Superior temporal gyrus (tissue), 1 donor: ENCODE measurements at regions not wholly inside any gene's neighbourhood (a gene's known extent, or its start where the extent isn't known, plus 50 kb on each side); places are given as distances from the start of the nearest gene placed in this dataset.

Experiments
- DNase-seq: peaks from one replicate; pipeline ENCODE4 v3.0.0-alpha.2; 2016; ENCODE audit errors: extremely low spot score

DNA sequence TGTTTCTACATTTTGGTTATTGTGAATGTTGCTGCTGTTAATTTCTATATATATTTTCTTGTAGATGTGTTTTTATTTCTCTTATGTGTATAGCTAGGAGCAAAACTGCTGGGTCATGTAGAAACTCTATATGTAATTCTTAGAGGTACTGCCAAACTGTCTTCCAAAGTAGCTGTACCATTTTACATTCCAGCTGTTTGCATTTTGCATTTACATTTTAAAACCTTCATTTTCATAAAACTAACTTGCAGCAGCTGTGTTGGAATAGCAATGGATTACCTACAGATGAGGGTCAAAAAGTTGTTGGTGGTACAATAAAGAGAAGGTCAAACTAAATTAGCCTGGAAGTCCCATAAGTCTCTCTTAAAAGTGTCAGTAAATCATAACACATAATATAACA is 1109.7 kb downstream of the FLRT2 start:
- DNase-seq = no peak

DNA sequence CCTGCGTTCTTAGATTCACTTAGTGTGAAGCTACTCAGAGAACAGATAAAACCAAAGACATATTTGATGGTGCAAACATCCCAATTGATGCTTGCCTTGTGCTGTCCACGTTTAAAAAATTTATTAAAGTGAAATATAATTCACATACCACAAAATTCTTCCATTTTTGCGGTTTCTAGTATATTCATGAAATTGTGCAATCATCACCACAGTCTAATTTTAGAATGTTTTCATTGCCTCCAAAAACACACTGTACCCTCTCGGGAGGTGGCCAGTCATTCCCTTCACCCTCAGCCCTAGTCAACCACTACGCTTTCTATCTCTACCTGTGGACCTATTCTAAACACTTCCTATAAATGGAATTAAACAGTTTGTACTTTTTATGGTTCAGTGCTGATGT is 1109.2 kb downstream of the FLRT2 start:
- no peak for DNase-seq

DNA sequence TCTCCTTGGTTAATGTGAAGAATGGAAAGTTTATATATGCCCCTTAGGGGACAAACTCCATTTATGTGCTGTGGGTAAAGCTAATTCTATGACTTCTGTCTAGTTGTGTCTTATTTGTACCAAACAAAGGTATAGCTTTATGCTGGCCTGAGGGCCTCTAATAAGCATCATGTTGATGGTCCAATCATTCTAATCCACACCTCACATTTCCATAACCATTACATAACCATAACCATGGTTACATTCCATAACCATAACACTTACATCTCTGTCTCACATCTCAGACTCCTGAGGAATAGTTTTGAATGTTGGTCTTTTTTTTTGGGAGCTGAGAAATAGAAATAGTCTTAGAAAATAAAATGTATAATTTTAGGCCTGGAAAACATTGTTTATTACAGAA is 1097.1 kb downstream of the FLRT2 start:
- no peak for DNase-seq

DNA sequence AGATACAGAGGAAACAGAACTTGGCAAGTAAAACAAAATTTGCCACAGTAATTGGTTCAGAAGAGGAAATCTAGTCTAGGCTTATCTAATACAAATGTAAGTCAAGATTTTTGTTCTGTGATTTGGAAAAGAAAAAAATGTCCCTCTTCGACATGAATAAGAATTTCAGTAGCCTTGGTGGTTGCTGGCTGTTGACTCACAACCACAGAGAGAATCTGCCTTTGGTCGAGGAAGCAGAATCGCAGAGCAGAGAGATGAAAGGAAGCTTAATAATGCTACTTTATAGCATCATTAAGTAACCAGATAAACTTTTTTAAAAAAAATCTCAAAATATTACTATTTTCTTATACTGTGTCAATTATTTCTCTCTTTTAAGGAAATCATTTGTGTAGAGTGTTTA is 1096.6 kb downstream of the FLRT2 start:
- no peak for DNase-seq

DNA sequence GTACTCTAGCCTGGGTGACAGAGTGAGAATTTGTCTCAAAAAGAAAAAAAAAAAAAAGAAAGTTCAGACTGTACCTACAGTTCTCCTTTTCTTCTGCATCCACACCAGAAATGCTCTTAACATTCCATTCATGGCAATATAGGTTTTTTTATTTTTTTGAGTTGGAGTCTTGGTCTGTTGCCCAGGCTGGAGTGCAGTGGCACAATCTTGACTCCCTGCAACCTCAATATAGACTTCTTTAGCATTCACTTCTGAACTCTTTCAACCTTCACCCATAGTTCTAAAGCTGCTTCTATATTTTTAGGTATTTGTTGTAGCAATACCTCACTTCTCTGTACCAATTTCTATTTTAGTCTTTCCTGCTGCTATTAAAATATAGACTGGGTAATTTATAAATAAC is 1095.7 kb downstream of the FLRT2 start:
- no peak for DNase-seq

DNA sequence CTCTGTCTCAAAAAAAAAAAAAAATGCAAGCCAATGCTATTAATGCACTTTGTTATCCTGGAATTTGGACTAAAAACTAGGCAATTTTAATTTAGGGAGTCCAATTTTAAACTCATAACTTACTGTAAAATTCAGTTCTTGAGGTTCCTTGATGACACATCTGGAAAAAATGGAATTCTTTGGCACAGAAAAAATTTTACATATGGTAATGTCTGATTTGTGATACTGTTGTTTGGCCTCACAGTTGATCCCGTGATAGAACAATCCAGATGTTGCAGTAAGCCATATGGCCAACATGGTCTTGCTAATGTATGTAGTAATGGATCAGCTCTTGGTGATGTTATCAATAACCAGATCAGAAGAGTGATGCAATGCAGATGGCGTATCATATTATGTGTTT is 1089.8 kb downstream of the FLRT2 start:
- DNase-seq = no peak

DNA sequence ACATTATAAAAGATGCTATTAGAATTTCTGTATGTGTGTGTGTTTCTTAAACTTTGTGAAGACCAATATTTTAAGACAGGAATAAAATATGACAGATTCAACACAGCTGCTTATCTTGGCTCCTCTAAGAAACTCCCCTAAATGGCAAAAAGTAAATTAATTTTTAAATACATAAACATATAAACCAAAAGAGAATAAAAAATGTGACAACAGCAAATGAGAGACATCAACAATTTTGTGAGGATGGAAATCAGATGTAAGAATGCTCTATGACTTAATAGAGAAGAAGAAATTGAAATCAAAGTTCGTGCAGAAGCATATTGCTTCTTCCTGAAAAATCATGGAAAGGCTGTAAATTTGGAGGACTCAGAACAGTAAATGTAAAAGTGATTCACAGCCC is 1083.8 kb downstream of the FLRT2 start:
- no peak for DNase-seq

DNA sequence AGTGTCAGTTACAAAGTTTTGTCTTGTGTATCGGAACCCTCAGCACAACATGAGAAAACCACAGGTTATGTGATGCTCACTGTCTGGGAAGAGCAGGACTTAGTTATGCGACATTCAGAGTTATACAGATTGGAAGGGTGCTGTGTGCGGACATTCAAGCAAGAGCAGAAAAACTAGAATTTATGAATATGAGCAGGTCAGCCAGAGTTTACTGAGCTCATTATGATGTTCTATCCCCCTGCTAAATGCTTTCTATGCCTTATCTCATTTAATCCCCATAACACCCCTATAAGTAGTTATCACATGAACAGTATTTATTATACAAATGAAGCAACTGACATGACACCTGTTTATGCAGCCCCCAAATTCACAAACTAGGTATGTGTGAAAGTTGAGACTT is 1083.2 kb downstream of the FLRT2 start:
- no peak for DNase-seq

DNA sequence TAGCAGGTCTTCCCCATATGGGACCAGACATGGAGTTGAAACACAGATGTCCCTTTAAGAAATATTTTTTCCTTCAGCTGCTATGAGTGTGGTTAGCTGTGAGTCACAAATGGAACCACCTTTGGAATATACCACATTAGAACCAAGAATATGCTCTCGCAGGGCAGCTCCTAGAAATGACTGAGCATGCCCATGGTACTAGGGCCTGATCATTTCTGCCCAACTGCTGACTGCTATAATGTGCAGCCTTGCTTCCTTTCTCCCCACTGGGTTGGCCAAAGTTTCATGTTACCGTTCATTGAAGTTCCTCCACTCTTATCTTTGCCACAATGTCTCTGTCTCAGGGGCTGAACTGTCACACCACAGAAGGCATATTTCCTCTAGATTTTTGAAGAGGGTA is 1074.6 kb downstream of the FLRT2 start:
- DNase-seq = no peak

DNA sequence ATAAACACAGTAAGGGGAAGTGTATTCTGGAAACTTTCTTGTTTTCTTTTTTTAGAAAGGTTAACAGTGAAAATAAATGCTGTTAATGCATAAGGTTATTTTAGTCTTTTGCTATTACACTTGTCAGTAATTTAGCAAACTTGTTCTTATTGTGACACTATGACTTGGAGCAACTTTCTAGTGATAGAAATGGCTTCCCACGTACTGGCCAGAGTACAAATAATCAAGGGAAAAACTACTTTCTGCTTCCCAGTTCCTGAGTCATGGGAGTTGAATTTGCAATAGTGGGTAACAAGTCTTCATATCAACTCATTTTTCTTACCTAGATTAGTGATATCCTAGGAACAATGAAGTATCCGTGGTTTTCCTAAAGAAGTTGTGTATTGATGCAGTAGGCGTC is 1072.3 kb downstream of the FLRT2 start:
- DNase-seq = no peak

DNA sequence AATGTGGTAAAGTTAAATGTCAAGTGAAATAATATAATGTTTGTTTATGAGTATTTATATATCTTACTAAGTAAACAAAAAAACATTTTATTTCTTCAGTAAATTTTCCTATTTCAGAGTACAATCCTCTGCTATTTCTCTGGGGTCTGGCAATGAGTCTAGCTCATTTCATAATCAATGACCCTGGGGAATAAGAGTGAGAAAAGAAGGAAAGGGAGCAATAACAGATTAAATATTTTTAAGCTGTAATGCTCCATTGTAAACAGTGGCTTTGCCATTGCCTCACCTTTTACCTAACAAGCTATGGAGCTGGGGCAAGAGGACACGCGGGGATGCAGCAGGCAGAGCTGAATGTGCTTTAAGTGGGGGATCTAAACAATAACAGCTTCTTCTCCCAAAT is 1071.9 kb downstream of the FLRT2 start:
- no peak for DNase-seq

DNA sequence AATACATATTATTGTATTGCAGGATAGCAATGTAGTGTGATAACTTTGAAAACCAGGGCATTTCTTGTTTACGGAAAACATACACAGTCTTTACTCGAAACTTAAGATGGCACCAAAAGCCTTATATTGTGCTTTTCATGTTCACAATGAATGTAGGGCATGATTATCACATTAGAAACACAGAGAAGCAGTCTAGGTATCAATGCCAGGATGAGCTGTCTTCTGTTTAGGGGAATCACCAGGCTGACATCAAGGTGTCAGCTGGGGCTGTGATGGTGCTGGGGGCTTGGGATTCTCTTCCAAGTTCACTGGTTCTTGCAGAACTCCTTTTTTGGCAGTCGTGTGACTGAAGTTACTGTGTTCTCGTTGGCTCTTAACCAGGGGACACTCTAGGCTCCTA is 1067.3 kb downstream of the FLRT2 start:
- no peak for DNase-seq

DNA sequence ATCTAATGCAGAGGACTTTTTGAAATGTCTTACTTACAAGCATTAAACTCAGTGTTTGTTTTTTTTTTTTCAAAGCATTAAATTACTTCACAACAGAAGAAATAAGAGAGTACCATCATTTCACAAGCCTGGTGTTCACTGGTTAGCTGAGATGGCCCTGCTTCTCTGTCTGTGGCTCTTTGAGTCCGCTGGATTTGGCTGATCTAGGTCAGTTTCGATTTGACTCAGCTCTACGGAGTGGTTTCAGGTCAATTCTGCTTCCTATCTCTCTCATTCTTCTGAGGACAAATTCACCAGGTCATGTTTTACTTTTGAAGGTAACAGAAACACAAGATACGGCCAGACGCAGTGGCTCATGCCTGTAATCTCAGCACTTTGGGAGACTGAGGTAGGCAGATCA is 1066.1 kb downstream of the FLRT2 start:
- no peak for DNase-seq

DNA sequence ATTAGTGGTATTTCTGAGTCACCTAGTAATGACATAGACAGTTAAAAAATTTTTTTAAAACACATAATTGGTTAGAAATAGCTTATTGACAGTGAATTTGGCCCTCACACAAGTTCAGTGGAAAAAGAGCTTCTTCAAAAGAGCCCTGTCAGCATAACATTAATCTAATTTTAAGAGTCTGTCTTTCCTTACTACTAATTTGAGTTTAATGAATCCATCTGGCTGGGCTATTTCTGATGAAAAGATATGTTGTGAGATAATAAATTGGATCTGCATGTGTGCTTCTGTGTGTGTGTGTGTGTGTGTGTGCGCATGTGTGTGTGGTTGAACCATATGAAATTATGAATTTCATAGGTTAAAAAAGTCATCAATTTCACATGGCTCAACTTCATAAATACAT is 1045.2 kb downstream of the FLRT2 start:
- no peak for DNase-seq

DNA sequence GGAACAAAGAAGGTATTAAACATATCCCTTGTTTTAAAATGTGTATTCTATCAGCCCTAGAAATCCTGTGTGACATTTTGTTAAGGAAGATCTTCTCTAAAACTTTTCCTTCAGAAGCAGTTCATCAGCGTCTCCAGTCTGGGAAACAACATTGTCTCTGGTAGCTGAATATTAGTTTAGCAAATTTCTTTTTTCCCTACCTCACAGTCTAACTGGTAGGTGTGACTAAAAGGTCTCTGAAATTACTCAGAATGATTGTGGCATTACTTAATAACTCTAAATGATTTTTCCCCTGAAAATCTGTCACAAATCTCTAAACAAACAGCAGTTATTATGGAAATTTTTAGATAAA is 1044.8 kb downstream of the FLRT2 start:
- no peak for DNase-seq

DNA sequence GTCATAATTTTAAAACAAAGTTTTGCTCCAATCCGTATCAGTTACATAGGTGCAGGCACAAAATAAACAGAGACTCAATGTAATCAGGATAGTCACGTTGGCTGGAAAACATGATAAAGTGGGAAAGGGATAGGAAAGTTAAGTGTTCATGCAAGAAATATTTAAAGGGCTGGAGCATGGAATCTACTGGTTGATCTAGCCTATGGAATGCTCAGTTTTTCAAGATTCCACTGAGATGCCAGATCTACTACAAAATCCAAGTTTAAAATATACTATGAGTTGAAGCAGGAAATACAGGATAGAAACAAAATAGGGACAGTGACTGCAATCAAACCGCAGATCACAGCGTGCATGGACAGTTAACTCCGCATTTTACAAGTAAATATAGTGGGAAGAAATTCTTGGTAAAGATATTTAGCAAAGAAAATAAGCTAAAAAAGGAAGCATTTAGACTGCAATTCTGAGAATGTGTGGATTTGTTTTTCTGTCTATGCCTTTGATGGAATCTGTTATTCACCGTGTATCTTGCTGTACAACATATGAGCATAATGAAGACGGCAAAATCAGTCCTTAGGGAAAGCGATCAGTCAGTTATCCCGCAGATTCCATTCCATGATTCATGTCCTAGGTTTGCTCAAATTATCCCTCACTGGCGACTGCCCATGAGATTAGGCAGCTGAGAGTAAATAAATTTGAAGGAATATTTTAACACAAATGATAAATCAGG is 1044.3 kb downstream of the FLRT2 start:
- no peak for DNase-seq

DNA sequence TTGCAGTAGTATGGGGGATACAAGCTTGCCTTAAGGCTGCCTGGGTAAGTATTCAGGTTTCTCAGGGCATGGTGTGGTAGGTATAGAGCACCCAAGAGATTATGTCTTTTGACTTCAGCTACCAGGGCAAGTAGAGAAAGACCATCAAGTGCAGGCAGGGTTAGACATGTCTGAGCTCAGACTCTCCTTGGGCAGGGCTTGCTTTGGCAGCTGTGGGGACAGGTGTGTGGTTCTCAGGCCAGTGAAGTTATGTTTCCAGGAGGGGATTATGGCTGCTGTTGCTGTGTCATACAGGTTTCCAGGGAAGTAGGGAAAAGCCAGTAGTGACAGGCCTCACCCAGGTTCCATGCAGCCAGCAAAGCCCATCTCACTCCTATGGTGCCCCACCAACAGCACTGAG is 1040.4 kb downstream of the FLRT2 start:
- DNase-seq = no peak

DNA sequence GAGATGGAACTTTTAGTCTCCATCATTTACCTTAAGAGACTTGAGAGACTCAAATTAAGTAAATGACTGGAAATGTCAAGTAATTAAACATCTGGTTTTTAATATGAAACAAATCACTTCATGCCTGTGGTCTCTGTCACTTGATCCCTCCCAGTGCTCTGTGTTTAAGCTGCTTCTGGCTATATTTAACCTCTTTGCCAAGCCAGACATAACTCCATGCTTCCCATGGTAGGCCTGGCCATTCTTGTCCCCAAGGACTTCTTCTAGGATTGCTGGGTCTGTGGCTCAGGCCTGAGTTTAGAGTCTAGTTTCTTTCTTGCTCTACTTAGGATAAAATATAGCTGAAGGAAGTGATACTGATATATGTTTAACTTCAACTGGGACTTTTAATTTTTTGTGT is 1013.6 kb downstream of the FLRT2 start:
- DNase-seq = no peak

DNA sequence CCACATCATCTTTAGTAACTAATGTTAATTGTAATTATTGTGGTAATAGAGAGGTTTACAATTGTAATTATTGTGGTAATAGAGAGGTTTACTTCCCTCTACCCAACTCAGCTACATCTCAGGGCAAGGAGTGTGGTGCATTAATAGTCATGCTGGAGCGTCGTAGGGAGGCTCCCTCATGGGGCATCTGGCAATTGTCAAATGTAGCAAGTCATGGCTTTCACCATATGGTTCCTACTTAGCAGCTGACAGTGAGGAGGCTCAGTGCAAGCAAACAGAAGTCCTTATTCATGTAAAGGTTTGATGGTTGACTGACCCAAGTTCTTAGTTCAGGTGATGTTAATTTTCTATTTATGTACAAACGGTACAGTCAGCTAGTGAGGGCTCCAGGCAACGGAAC is 1012.0 kb downstream of the FLRT2 start:
- DNase-seq = no peak

DNA sequence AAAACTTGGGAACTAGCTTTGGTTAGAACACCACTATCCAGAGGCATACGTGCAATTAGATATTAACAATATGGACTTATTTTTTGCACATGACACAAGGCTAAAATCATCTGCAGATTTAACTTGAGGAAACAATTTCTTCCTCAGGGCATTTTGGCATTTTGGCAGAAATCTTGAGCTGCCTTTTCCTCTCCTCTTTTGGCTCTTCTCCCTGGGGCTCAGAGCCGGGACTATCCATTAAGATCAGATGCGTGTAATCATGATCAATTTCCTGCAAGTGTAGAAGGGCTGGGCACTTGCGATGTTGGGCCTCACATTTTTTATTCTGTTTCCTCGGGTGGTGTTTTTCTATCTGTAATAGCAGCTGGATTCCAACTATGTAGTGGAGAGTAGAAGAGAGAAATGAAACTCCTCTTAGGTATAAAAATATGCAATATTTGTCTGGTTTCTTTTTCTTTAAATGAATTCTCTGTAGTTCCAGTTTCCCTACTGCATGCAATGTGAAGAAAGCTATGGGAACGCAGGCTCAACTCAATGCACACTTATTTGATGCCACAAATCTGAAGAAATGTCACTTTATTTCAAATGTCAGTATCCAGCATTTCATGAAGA is 1010.8 kb downstream of the FLRT2 start:
- no peak for DNase-seq

DNA sequence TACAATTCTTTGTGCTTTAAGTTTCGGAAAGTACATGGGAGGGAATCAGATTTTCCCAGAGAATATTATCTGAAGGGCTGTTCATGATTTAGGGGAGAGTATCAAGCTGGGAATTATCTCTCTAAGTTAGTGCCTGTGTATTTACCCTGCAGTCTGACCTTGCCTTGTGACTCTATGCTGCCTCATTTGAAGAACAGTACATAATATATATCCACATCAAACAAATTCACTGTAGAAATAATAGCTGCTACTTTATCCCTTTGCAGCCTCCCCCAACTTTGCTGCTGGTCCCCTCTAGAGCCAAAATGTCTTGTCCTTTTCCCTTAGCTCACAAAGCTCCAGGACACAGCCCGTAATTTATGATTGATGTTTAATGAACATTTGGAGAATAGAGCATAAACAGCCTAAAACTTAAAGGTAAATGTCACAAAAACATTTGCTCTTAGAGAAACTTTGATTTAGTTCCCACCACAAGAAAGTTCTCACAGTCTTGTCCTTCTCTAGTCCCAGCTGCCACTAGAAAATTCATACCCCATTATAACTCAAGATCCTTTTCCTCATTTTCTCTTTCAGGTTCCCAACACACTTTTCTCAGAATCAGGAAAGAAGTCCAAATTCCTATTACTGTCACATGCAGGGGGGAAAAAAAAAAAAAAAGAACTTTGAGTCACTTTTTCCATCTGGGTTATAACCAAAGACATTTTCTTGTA is 1009.6 kb downstream of the FLRT2 start:
- DNase-seq = no peak

DNA sequence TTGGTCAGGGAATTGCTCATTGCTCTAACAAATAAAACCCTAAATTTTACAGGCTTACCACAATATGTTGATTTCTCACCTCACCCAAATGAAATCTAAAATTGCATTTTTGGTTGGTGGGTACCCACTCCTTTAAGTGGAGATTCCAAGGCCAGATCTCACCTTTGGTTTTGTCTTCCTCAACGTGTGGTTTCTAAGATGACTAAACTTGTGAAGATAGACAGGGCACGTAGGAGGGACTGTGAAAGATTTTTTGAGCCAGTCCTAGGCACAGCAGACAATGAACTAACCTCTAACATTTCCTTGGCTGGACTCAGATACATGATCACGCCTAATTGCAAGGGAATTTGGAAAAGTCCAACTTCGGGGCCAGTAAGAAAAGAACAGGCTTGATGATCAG is 1003.9 kb downstream of the FLRT2 start:
- DNase-seq = no peak

DNA sequence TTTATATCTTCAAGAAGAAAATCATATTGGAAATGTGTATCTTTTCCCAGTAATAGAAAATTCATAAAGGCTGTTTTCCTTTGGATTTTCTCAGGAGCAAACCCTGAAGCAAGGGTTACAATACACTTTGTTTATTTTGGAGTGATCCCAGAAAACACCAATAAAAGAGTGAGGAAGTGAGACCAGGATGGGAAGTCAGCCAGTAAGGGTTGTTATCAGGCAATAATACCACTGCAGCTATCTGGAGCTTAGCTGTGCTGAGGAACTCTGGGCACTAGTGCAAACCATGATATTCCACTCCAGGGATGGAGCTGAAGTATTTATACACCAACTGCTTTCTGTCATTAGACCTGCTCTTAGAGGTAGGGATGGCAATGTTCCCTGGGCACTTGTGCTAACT is 1002.3 kb downstream of the FLRT2 start:
- DNase-seq = no peak
